SK-N-SH (cell line): ENCODE measurements at regions not wholly inside any gene's neighbourhood (a gene's known extent, or its start where the extent isn't known, plus 50 kb on each side); places are given as distances from the start of the nearest gene placed in this dataset.

Experiments used
- CTCF ChIA-PET: fragments of 300-600, 350-600 bp; formaldehyde crosslinking; extraction: SDS; loops from one replicate; lab custom pipeline; 2021; lab: Yijun Ruan, JAX
- POLR2A ChIA-PET: fragments of 350-600 bp; sonication (Branson Sonifier 250); formaldehyde crosslinking; extraction: SDS; loops from one replicate; lab custom pipeline; 2020; ENCODE audit warnings: antibody characterized with exemption, inconsistent platforms; lab: Yijun Ruan, JAX
- DNase-seq: peaks from one replicate; pipeline ENCODE4 v3.0.0; 2012
- H2AFZ ChIP-seq: fragments of 200-600 bp; sonication (generic); 2 replicates; pipeline ENCODE4 v1.8.1; 2016; ENCODE audit warnings: antibody characterized with exemption, mild to moderate bottlenecking, low read depth
- H3F3A ChIP-seq: fragments of 200-600 bp; sonication (generic); replicated peaks from 2 replicates; pipeline ENCODE3; 2016; ENCODE audit warnings: antibody characterized with exemption, mild to moderate bottlenecking; ENCODE audit not compliant: insufficient read depth
- H3K27ac ChIP-seq, 2 experiments: fragments of 200-500 bp in 1 of 2; fragments of 200-600 bp in 1 of 2; sonication (Bioruptor generic) in 1 of 2; sonication (generic), shearing (Covaris generic) in 1 of 2; 2 replicates each; pipeline versions ENCODE4 v1.5.1 to v1.6.1; 2014 to 2016; ENCODE audit warnings: low read depth in 2 of 2, inconsistent platforms in 1 of 2, low read length in 1 of 2, mild to moderate bottlenecking in 1 of 2, mixed read lengths in 1 of 2
- H3K27me3 ChIP-seq: fragments of 200-600 bp; sonication (generic), shearing (Covaris generic); 2 replicates; pipeline ENCODE4 v1.6.1; 2016; ENCODE audit warnings: mixed run types; ENCODE audit not compliant: insufficient read depth
- H3K36me3 ChIP-seq, 2 experiments: fragments of 200-500 bp in 1 of 2; fragments of 200-600 bp in 1 of 2; sonication (Bioruptor generic) in 1 of 2; sonication (generic) in 1 of 2; replicated peaks in 1 of 2; 2 replicates each; pipeline versions ENCODE3 to v1.5.1; 2014 to 2016; ENCODE audit warnings: low read length in 1 of 2, mild to moderate bottlenecking in 1 of 2; ENCODE audit not compliant: insufficient read depth in 2 of 2, control insufficient read depth in 1 of 2
- H3K4me1 ChIP-seq, 2 experiments: fragments of 200-500 bp in 1 of 2; fragments of 200-600 bp in 1 of 2; sonication (Bioruptor generic) in 1 of 2; sonication (generic), shearing (Covaris generic) in 1 of 2; 2 replicates each; pipeline versions ENCODE4 v1.5.1 to v1.6.1; 2014 to 2016; ENCODE audit warnings: low read depth in 1 of 2, low read length in 1 of 2, mixed run types in 1 of 2; ENCODE audit not compliant: insufficient read depth in 2 of 2, control insufficient read depth in 1 of 2
- H3K4me2 ChIP-seq: fragments of 200-600 bp; sonication (generic), shearing (Covaris generic); 2 replicates; pipeline ENCODE4 v1.6.1; 2017; ENCODE audit warnings: mixed run types
- H3K4me3 ChIP-seq, 2 experiments: fragments of 200-500 bp in 1 of 2; fragments of 200-600 bp in 1 of 2; sonication (Bioruptor generic) in 1 of 2; sonication (generic), shearing (Covaris generic) in 1 of 2; 2 replicates each; pipeline versions ENCODE4 v1.5.1 to v1.8.1; 2014 to 2016; ENCODE audit warnings: low read depth in 2 of 2, inconsistent platforms in 1 of 2, low read length in 1 of 2, mild to moderate bottlenecking in 1 of 2, mixed read lengths in 1 of 2, moderate library complexity in 1 of 2
- H3K79me2 ChIP-seq: fragments of 200-600 bp; sonication (generic); 2 replicates; pipeline ENCODE4 v1.8.1; 2017; ENCODE audit warnings: mild to moderate bottlenecking; ENCODE audit not compliant: insufficient read depth
- H3K9ac ChIP-seq: fragments of 200-600 bp; sonication (generic); 2 replicates; pipeline ENCODE4 v1.6.1; 2017; ENCODE audit warnings: mixed run types
- H3K9me2 ChIP-seq: fragments of 200-600 bp; sonication (generic); 2 replicates; pipeline ENCODE4 v1.6.1; 2017; ENCODE audit warnings: mixed run types
- H3K9me3 ChIP-seq: fragments of 200-600 bp; sonication (generic); 2 replicates; pipeline ENCODE4 v1.6.1; 2017; ENCODE audit warnings: mixed run types, mild to moderate bottlenecking, moderate library complexity
- H4K20me1 ChIP-seq: fragments of 200-600 bp; sonication (generic); 2 replicates; pipeline ENCODE4 v1.6.1; 2017; ENCODE audit warnings: mild to moderate bottlenecking, mixed run types; ENCODE audit not compliant: insufficient read depth
- CHD2 ChIP-seq: fragments of 150-350 bp; IDR thresholded peaks from 2 replicates; pipeline ENCODE4 v1.6.1; 2018; ENCODE audit warnings: low read length; ENCODE audit not compliant: partially characterized antibody
- EP300 ChIP-seq, 2 experiments: IDR thresholded peaks; 2 replicates each; pipeline versions ENCODE4 v1.4.0 to v1.6.1; 2012; ENCODE audit warnings: borderline replicate concordance in 1 of 2, low read depth in 1 of 2, low read length in 1 of 2
- GATA2 ChIP-seq: sonication (generic); formaldehyde crosslinking; IDR thresholded peaks from 2 replicates; pipeline ENCODE4 v1.5.0; 2020; ENCODE audit warnings: mild to moderate bottlenecking, missing genetic modification reagents
- MXI1 ChIP-seq: IDR thresholded peaks from 2 replicates; pipeline ENCODE4 v1.6.1; 2012; ENCODE audit warnings: mild to moderate bottlenecking, low read depth, low read length, improper control_type of control experiment
- RCOR1 ChIP-seq: fragments of 150-350 bp; IDR thresholded peaks from 2 replicates; pipeline ENCODE4 v1.6.1; 2017; ENCODE audit warnings: antibody characterized with exemption, low read length
- RXRA ChIP-seq: IDR thresholded peaks from 2 replicates; pipeline ENCODE4 v1.4.0; 2012; ENCODE audit warnings: low read depth, mild to moderate bottlenecking, borderline replicate concordance
- TEAD4 ChIP-seq: IDR thresholded peaks from 2 replicates; pipeline ENCODE4 v1.4.0; 2012; ENCODE audit warnings: mild to moderate bottlenecking, borderline replicate concordance; ENCODE audit not compliant: insufficient read depth
- WGBS: methylation state at CpG from one replicate; pipeline ENCODE4 v1.1.6; 2017; ENCODE audit warnings: low lambda C conversion rate; 5-methylcytosine and 5-hydroxymethylcytosine counted together
- TF ChIP-seq, protein P1 (sequence below): fragments of 150-350 bp; IDR thresholded peaks from 2 replicates; pipeline ENCODE4 v1.6.1; 2017; ENCODE audit warnings: antibody characterized with exemption, low read length, low read depth, borderline replicate concordance
- TF ChIP-seq, protein P2 (sequence below): IDR thresholded peaks from 2 replicates; pipeline ENCODE4 v1.4.0; 2012; ENCODE audit warnings: low read depth, borderline replicate concordance
- TF ChIP-seq, protein P3 (sequence below): IDR thresholded peaks from 2 replicates; pipeline ENCODE4; 2012

DNA sequence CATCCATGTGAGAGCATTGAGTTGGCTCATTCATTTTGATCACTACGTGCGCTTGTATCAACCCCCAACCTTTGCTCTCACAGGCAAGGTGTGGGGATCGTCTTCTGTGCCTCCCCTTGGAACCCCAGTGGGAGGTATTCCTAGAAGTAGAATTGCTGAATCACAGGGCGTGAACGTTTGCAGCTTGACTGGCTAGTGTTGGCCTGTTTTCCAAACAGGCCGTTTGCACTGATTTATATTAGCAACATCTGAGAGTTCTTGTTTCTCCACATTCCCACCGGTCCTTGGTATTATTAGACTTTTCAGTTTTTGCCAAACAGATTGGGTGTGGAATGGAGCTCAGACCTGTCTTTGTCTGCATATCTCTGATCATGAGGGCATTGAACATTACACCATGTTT lies 288.6 kb upstream of the PWP1 start (continued):
- TF ChIP-seq, protein P1, sequence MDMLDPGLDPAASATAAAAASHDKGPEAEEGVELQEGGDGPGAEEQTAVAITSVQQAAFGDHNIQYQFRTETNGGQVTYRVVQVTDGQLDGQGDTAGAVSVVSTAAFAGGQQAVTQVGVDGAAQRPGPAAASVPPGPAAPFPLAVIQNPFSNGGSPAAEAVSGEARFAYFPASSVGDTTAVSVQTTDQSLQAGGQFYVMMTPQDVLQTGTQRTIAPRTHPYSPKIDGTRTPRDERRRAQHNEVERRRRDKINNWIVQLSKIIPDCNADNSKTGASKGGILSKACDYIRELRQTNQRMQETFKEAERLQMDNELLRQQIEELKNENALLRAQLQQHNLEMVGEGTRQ: no peak
- TF ChIP-seq TEAD4: no peak
- TF ChIP-seq MXI1: no peak
- TF ChIP-seq, protein P2, sequence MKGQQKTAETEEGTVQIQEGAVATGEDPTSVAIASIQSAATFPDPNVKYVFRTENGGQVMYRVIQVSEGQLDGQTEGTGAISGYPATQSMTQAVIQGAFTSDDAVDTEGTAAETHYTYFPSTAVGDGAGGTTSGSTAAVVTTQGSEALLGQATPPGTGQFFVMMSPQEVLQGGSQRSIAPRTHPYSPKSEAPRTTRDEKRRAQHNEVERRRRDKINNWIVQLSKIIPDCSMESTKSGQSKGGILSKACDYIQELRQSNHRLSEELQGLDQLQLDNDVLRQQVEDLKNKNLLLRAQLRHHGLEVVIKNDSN: no peak
- TF ChIP-seq, protein P3, sequence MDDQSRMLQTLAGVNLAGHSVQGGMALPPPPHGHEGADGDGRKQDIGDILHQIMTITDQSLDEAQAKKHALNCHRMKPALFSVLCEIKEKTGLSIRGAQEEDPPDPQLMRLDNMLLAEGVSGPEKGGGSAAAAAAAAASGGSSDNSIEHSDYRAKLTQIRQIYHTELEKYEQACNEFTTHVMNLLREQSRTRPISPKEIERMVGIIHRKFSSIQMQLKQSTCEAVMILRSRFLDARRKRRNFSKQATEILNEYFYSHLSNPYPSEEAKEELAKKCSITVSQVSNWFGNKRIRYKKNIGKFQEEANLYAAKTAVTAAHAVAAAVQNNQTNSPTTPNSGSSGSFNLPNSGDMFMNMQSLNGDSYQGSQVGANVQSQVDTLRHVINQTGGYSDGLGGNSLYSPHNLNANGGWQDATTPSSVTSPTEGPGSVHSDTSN: no peak

DNA sequence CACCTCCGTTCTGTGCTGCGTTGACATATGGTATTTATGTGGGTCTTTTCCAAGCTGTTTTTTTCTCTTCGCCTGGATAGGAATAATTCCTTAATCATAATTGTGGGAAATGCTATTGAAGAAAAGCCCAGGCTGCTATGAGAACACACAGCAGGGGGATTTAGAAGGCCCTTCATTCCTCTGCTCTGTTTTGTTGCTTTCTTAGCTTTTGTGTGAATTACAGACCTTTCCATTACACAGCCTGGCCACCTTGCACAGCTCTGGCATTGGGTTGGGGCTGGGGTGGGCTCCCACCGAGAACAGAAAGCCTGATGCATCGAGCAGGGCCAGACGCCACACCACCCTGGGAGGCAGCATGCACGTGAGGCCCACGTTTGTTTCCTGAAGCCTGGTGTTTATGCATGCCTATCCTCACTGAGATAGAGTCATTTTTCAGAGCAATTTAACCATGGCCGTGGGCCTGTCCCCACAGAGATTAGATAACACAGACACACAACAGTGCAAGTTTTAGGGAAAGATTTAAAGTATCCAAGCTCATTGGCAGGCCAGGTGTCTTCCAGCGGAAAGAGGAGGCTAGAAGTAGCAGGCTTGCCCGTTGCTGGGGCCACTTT lies 287.6 kb upstream of the PWP1 start:
- CTCF ChIA-PET: interaction anchor here (1.0 to 8.3 kb wide), 7 partner anchors 14 to 307 kb away, joined by 3 to 122 read pairs (median 5); a partner anchor contains a TSS
- DNase-seq: peak; percentile 48
- TF ChIP-seq RCOR1 (peak; percentile 39; the same call in 1 of the 2 replicates), GATA2 (CRISPR knock-in tag) (peak; percentile 62), CHD2 (peak; percentile 22), EP300 (IDR thresholded peaks at IDR 0.05; ENCODE audit: borderline replicate concordance in 1 of 2, low read depth in 1 of 2, low read length in 1 of 2) (peak in 1 of 2 experiments; percentile 72; a peak in 2 of 4 replicates), MXI1 (peak; percentile 90), RXRA (no peak)
- TF ChIP-seq, protein P2: no peak

More for the DNA sequence above, 287.6 kb upstream of the PWP1 start:
- H3K9me2 ChIP-seq: no peaks in the 10 kb centered on the region
- H3K4me2 ChIP-seq: no peak overlapping the region
- H4K20me1 ChIP-seq: no peaks in the 10 kb centered on the region
- H3K36me3 ChIP-seq: no peaks in the 10 kb centered on the region
- no peaks in the 10 kb centered on the region for H3F3A ChIP-seq
- no peaks in the 10 kb centered on the region for H3K9me3 ChIP-seq
- WGBS: 60% methylated on average over 11 of the region's 11 CpGs
- H2AFZ ChIP-seq: no peak overlapping the region
- H3K79me2 ChIP-seq: no peaks in the 10 kb centered on the region
- no peak overlapping the region for H3K9ac ChIP-seq
- POLR2A ChIA-PET: interaction anchor here (1.5 kb wide), 1 partner anchor 79 kb away, joined by 4 read pairs; no protein-coding TSS in a partner anchor
- H3K4me3 ChIP-seq: no peak overlapping the region
- peak overlapping the region in 1 of 2 experiments; percentile 79; a peak in 2 of 4 replicates for H3K27ac ChIP-seq
- H3K27me3 ChIP-seq: no peaks in the 10 kb centered on the region
- peaks cover 0 to 27% of the 10 kb centered on the region in 2 experiments; a peak in 3 of 4 replicates for H3K4me1 ChIP-seq
